Heart left ventricle (tissue), 13 donors: ENCODE measurements at regions not wholly inside any gene's neighbourhood (a gene's known extent, or its start where the extent isn't known, plus 50 kb on each side); places are given as distances from the start of the nearest gene placed in this dataset.

Source experiments
- CTCF ChIP-seq, 12 donors: fragments of 200-600 bp; sonication (generic) in 4 of 12; IDR thresholded peaks; one replicate each; pipeline versions ENCODE4 v1.5.0 to v1.8.0; 2018 to 2022; ENCODE audit warnings: antibody characterized with exemption in 12 of 12, mild to moderate bottlenecking in 5 of 12
- POLR2A ChIP-seq, 2 donors: fragments of 450-650 bp; IDR thresholded peaks; one replicate each; pipeline ENCODE4 v1.6.1; 2017; ENCODE audit warnings: antibody characterized with exemption in 2 of 2, mild to moderate bottlenecking in 2 of 2, moderate library complexity in 2 of 2
- donor health status: ischemic (EF 13 %, LVEDD 7.1; RV severe dilation, severe dysfunction).
- donor health status: DM: no; HTN: yes; CAD: no.
- donor health status: DM: no; HTN: no; CAD: no.
- donor health status: ischemic (EF 25% LVEDD 6.9; RV normal size, moderate dysfunction).
- donor health status: ischemic (EF 25% LVEDD 5.7; RV mildly dilated, moderate dysfunction).
- donor health status: ischemic (EF 35%, LVEDD 5.7; RV mildly dilated, moderate dysfunction).
- donor health status: nonischemic (EF 11% LVEDD 7.7; RV severe dilation, severe dysfunction).
- donor health status: DM: yes; HTN: yes; CAD: no.
- donor health status: PGD.
- donor health status: ischemic (EF 29% LVEDD 5.4; RV normal size, mild dysfunction).
- donor health status: nonischemic (EF 23%, LVEDD 6.1; RV moderate dilation, normal function).

- TF ChIP-seq POLR2A (IDR thresholded peaks at IDR 0.05) (no peak), CTCF (IDR thresholded peaks at IDR 0.05) (no peak)
Measured at GRCh38 chr21:23809573-23809972, 1797.7 kb downstream of the MRPL39 start.
